ENCODE measurements at regions not wholly inside any gene's neighbourhood (a gene's known extent, or its start where the extent isn't known, plus 50 kb on each side); places are given as distances from the start of the nearest gene placed in this dataset.

DNA sequence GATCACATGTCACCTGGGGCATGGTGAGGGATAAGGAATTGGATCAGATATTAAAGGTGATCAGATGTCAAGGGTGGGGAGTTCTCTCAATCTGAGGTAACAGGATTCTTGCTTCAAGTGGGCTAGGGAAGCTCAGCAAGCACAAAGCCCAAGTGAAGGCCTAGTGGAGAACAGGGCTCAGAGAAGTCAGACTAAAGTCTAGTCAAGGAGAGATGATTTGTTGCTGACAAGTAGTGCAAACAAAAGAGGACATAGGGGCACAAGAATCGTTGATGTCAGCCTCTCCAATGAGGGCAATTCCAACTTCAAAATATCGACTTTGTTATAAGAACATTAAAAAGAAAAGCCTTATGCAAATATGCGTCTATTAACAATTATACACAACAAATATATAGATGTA is 852.8 kb upstream of the CELF2 start:
- DNase-seq (ENCODE audit: low spot score) = no peak
- TF ChIP-seq, protein P1, sequence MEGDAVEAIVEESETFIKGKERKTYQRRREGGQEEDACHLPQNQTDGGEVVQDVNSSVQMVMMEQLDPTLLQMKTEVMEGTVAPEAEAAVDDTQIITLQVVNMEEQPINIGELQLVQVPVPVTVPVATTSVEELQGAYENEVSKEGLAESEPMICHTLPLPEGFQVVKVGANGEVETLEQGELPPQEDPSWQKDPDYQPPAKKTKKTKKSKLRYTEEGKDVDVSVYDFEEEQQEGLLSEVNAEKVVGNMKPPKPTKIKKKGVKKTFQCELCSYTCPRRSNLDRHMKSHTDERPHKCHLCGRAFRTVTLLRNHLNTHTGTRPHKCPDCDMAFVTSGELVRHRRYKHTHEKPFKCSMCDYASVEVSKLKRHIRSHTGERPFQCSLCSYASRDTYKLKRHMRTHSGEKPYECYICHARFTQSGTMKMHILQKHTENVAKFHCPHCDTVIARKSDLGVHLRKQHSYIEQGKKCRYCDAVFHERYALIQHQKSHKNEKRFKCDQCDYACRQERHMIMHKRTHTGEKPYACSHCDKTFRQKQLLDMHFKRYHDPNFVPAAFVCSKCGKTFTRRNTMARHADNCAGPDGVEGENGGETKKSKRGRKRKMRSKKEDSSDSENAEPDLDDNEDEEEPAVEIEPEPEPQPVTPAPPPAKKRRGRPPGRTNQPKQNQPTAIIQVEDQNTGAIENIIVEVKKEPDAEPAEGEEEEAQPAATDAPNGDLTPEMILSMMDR (IDR thresholded peaks at IDR 0.05; ENCODE audit: extremely low read depth, missing control alignments) = no peak

DNA sequence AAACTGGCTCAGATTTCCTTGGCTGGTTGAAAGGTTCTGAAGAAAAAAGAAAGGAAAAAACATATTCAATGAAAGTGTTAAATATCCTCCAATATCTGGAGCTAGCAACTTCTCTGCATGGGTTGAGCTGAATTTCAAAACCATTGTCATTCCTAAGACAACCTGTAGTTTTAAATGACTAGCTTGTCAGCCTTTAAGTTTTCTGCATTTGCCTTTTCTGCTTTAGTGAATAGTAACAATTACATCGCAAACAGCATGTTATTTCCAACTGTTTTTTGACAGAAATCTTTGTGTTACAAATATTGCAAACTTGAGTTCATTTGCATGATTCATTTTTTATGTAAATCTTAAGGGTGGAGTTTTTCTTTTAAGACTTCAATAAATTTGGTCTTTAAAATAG is 852.3 kb upstream of the CELF2 start:
- TF ChIP-seq, protein P1 (IDR thresholded peaks at IDR 0.05; ENCODE audit: extremely low read depth, missing control alignments) = no peak
- DNase-seq (ENCODE audit: low spot score) = no peak

DNA sequence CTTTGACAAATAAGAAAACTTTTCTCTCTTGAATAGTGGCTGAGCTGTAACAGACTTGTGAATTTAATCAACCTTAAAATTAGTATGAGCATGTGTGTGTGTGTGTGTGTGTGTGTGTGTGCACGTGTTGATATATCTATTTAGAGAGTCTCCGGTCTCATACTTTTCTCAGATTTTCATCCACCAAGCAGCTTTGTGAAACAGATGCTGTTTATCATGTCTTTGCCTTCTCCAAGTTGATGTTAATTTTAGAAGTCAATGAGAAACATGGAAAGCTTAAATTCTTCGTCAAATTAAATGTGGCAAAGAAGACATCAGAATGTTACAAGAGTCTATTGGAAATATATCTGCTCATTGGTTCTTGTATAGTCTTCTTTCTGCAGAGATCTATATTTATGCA is 839.2 kb upstream of the CELF2 start:
- no peak for DNase-seq (ENCODE audit: low spot score)
- TF ChIP-seq, protein P1 (IDR thresholded peaks at IDR 0.05; ENCODE audit: extremely low read depth, missing control alignments) = no peak

DNA sequence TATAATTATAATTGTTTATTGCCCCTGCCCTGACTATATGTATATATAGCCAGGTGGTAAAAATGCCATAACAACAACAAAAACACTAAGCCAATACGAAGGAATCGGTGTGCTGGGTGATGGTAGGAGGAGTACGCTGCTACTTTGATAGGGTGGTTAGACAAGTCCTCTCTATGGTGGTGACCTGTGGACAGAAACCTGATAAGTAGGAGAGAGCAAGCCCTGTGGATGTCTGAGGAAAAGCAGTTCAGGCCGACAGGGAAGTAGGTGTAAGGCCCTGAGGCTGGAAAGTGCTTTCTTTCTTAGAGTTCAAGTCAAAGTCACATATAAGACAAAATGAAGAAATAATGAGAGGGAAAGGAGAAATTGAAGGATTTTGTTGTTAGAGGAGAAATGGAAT is 823.8 kb upstream of the CELF2 start:
- TF ChIP-seq, protein P1 (IDR thresholded peaks at IDR 0.05; ENCODE audit: extremely low read depth, missing control alignments) = no peak
- DNase-seq (ENCODE audit: low spot score) = no peak

DNA sequence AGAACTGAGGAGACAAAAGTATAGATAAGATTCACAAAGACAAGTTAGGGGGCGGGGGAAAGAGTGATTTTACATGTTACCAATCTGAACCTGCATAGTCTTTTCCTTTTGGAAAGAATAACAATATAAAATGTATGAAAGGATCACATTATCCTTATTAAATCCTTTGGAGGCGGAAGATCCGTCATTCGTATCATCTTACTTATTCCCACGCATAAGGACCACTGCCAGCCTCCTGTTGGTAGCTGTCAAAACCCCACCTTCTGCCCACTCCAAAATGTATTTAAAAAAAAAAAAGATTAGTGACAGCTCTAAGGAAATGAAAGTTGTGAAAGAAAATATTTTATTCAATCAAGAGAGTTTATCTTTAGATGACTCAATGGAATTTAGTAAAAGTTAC is 821.0 kb upstream of the CELF2 start:
- no peak for DNase-seq (ENCODE audit: low spot score)
- TF ChIP-seq, protein P1 (IDR thresholded peaks at IDR 0.05; ENCODE audit: extremely low read depth, missing control alignments) = no peak

DNA sequence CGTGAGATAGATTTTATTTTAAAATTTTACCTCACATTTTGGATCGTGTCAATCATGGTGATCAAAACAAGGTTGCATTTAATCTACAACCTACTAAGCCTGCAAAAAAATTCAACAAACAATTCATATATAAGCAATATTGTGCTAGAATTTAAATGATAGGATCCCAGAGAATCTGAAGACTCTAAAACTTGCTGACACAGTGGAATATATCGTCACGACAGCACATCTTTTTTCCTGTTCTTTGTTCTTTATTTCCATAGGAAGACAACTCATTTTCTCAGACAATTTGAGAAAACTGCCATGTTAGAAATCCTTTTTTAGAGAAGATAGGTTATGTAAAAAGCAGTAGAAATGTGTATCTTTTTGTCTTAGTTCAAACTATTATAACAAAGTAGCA is 820.2 kb upstream of the CELF2 start:
- TF ChIP-seq, protein P1 (IDR thresholded peaks at IDR 0.05; ENCODE audit: extremely low read depth, missing control alignments) = no peak
- no peak for DNase-seq (ENCODE audit: low spot score)

DNA sequence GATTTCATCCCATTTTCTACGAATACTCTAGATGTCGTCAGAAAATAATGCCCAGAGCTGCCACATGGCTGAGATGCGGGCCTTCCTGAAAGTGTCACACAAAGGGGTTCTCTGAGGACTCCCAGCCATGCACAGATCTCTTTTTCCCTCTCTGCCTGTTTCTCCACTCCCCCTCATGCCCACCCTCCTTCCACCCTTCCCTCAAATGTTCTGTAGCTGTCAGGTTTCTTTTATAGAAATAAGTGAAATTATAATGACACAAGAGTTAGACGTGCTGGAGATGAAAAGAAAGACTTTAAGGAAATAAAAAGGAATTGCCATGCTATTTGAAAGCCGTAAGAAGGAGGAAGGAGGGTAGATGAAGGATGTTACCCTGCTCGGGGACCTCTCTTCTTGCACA is 819.3 kb upstream of the CELF2 start:
- TF ChIP-seq, protein P1 (IDR thresholded peaks at IDR 0.05; ENCODE audit: extremely low read depth, missing control alignments) = no peak

More for the DNA sequence above, 819.3 kb upstream of the CELF2 start:
- no peak for DNase-seq (ENCODE audit: low spot score)

All from GM20000 (cell line).